AG04449 (cell line): ENCODE measurements at regions not wholly inside any gene's neighbourhood (a gene's known extent, or its start where the extent isn't known, plus 50 kb on each side); places are given as distances from the start of the nearest gene placed in this dataset.
A peak's percentile ranks its signal among the peaks of the same experiment; 100 is the strongest.

Source experiments
- CTCF ChIA-PET: fragments of 350-600 bp; formaldehyde crosslinking; extraction: SDS; loops from one replicate; lab custom pipeline; 2021; ENCODE audit warnings: antibody characterized with exemption; lab: Yijun Ruan, JAX
- POLR2A ChIA-PET: fragments of 400-600, 350-600 bp; formaldehyde crosslinking; extraction: SDS; loops from one replicate; lab custom pipeline; 2020; ENCODE audit warnings: antibody characterized with exemption, inconsistent platforms; lab: Yijun Ruan, JAX
- DNase-seq: peaks from one replicate; pipeline ENCODE4 v3.0.0-alpha.2; 2010; ENCODE audit warnings: low read depth, low spot score
- H3K4me3 ChIP-seq: 2 replicates; pipeline ENCODE4 v1.5.1; 2011; ENCODE audit warnings: low read depth, mild to moderate bottlenecking, control low read depth, low read length
- CTCF ChIP-seq: IDR thresholded peaks from one replicate; pipeline ENCODE4 v1.5.1; 2011; ENCODE audit warnings: mild to moderate bottlenecking, moderate library complexity, low read length, control low read depth, inconsistent platforms; ENCODE audit not compliant: insufficient read depth; ENCODE audit errors: missing control alignments

GRCh38 chr20:10854976-10855375 is 181.2 kb upstream of the JAG1 start:
- no peak for DNase-seq
- TF ChIP-seq CTCF: no peak
- ChIA-PET POLR2A (no interaction called here), CTCF (no interaction called here)
- H3K4me3 ChIP-seq: no peak overlapping the region

GRCh38 chr20:10855778-10856177 is 182.0 kb upstream of the JAG1 start:
- ChIA-PET POLR2A (no interaction called here), CTCF (no interaction called here)
- H3K4me3 ChIP-seq: no peak overlapping the region
- TF ChIP-seq CTCF: no peak
- no peak for DNase-seq

DNA sequence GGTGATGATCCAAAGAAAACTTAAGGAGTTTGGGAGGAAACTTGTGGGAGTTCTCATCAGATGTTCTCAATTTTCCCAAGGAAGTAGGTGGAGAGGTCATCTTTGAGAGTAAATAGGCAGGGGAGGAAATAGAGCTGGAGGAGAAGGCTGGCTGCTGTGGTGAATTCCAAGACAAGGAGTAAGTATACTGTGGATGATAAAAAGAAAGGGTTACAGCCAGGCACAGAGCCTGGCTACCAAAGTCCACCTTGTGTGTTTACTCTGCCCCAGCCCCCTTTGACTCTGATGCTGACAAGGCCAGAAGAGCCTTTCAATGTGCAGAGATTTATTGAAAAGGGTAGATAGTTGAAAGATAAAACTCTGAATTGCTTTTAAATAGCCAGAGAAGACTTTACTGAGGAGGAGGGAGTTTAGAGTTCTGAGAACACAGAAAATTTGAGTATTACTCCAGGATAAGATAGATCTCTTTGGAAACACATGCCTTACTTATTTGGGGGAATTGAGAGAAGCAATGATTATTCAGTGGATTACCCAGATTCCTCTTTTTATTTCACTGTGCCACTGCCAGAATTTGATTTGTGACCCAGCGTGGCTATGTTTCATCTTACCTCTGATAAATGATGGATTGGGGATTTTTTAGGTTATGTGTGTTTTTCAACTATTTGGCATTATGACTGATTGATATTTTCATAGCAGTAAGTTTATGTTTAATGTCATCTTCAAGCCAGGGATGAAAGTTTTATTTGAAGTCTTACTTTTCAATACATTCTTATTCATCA is 182.6 kb upstream of the JAG1 start:
- no peak overlapping the region for H3K4me3 ChIP-seq
- no peak for TF ChIP-seq CTCF
- ChIA-PET POLR2A (no interaction called here), CTCF (no interaction called here)
- DNase-seq: no peak

DNA sequence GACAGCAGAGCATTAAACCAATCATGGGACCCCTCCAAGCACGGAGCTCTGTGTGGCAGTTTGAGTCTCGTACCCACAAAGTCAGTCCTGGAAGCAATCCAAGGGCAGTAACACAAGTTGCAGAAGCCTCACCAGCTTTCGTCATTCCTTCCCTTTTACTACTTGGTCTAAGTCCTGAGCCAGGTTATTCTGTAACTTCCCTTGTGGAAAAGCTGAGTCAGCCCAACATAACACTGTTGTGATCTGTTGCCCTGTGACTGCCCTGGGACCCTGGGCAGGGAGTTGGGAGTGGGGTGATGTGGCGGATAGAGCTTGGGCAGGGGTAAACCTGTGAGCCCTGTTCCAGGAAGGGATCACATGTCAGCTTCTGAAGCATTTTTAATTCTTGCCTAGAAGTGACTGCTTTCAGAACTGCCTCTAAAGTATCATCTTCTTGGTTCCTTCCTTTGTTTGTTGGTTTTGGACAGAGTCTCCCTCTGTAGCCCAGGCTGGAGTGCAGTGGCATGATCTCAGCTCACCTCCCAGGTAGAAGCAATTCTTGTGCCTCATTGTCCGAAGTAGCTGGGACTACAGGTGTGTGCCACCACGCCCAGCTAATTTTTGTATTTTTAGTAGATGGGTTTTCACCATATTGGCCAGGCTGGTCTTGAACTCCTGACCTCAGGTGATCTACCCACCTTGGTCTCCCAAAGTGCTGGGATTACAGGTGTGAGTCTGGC is 183.7 kb upstream of the JAG1 start:
- H3K4me3 ChIP-seq: no peak overlapping the region
- TF ChIP-seq CTCF: no peak
- DNase-seq: no peak
- CTCF ChIA-PET: no interaction called here
- POLR2A ChIA-PET: no interaction called here

GRCh38 chr20:10861090-10861489 is 187.3 kb upstream of the JAG1 start:
- no peak overlapping the region for H3K4me3 ChIP-seq
- CTCF ChIA-PET: interaction anchor here (0.5 to 1.4 kb wide), 2 partner anchors 12 to 30 kb away, joined by 4 read pairs; no protein-coding TSS in a partner anchor
- TF ChIP-seq CTCF: no peak
- POLR2A ChIA-PET: no interaction called here
- DNase-seq: peak; percentile 68

GRCh38 chr20:10861619-10862018 is 187.8 kb upstream of the JAG1 start:
- no peak overlapping the region for H3K4me3 ChIP-seq
- no peak for TF ChIP-seq CTCF
- ChIA-PET POLR2A (no interaction called here), CTCF (interaction anchor here (1.4 kb wide), 1 partner anchor 13 kb away, joined by 4 read pairs; no protein-coding TSS in a partner anchor)
- no peak for DNase-seq
